ENCODE measurements at regions not wholly inside any gene's neighbourhood (a gene's known extent, or its start where the extent isn't known, plus 50 kb on each side); places are given as distances from the start of the nearest gene placed in this dataset.

DNA sequence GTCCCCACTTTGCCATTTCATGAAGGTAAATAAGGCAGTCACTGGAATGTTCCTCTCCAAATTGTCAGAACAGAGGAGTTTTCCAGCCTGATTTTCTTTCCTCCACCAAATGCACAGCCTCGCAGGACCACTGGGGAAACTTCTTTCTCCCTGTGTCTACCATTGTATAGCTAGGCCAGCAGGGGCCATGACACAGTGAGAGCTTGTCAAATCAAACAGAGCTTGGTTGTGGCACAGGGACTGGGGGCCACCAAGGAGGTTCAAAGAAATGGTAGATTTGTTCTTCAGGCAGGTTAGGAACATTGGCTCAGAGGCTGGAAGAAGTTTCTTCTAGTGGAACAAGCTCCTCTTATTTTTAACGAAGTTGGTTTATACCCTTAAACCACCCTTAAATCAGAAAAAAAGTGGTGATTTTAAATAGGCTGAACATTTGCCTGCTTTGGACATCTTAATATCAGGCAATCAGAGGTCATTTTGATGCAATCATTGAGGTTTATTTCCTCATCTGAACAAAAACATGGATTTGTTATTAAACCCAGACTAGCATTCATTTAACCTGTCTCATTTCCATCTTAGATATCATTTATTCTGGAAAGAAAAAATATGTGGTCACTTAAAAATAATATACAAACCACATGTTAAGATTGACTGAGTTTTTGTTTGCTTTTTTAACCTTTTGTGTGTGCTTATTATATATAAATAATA is 105.6 kb downstream of the GTPBP8 start:
- no peak for DNase-seq

DNA sequence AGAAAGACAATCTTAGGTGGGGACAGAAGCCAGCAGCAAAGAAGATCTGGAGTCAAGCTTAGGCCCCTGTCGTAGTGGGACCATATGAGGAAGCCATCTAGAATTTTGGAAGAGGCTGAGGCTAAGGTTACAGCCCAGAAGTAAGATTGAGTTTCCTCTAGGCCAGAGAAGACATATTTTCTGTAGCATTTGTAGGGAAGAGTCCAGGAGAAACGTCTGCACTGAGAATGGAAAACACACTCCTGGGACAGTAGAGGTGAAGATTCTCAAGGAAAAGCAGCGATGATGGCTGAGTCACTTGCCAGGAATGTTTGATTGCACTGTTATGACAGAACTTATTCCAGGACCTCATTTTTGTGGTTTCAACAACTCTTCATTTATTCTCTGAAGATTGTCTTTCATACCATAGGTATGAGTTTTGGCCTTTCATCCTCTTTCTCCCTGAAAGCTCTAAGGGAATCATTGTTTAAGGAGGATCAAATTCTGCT is 107.2 kb downstream of the GTPBP8 start:
- no peak for DNase-seq

DNA sequence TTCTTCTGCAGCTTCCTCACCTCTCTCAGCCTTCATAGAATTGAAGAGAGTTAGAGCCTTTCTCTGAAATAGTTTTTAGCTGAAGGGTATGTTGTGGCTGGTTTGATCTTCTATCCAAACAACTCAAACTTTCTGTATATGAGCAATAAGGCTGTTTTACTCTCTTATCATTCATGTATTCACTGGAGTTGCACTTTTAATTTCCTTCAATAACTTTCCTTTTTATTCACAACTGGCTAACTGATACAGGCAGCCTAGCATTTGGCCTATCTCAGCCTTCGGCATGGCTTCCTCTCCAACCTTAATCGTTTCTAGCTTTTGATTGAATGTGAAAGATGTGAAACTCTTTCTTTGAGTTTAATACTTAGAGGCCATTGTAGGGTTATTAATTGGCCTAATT is 109.3 kb downstream of the GTPBP8 start:
- DNase-seq = no peak

DNA sequence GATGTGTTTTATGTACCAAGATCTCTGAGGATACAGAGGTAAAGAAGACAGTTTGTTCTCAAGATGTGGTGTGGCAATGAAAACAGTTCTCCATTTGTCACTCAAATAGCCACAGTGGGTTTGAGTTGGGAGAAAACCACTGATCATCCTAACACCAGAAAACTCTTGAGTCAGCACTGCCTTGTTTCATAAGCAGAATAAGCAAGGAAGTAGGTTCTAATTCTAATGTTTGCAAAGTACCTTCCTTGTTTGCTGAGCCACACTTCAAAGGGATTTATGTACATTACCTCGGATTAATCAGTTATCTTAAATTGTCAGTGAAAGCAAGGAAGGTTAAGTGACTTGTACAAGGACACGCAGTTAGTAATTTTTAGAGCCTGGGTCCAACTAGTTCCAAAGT is 107.8 kb upstream of the BOC start:
- DNase-seq = no peak

DNA sequence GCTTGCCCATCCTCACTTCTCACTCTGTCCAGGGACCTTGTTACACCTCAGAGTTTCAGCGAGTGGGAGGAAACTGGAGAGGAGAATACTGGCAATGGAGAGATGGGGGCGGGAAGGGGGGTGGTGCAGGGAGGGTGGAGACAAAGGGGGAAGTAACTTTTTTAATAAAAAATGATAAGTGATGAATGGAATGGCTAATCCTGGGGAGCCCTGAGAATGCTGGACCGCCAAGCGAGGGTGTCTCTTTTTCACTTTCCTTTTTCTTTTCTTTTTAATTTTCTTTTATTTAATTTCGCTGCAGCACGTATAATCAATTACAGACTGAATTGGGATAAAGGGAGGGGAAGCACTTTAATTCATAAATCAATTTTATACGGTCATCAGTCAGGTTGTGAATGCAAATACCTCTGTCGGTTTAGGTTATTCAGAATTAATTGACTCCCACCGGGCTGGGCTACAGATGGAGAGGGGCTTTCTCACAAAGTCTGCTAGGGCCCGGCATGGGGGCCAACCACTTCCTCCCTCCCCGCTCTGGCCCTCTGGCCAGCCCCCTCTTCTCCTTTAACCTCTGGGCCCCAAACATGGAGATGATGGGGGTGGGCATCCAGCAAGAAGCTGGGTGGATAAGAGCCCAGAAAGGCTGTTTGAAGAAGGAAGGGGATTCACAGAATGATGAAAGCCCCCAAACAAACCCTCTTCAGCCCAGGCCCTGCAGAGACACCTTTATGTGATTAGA is 106.8 kb upstream of the BOC start:
- DNase-seq = no peak

DNA sequence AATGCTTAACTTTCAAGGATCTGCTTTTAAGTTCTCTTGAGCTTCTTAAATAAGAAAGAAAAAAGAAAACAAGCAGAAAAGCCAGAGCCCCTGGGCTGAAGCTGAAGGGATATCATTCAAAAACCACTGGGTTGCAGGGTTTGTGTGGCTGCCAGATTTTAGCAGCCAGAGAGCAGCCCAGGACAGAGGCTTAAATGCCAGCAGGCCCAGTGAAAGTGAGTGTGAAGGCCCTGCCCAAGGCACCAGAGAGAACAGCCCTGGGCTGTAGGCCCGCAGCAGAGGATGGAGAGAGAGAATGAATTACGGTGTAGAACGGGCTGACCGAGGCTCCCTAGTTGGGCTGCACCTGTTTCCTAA is 106.3 kb upstream of the BOC start:
- DNase-seq = no peak

DNA sequence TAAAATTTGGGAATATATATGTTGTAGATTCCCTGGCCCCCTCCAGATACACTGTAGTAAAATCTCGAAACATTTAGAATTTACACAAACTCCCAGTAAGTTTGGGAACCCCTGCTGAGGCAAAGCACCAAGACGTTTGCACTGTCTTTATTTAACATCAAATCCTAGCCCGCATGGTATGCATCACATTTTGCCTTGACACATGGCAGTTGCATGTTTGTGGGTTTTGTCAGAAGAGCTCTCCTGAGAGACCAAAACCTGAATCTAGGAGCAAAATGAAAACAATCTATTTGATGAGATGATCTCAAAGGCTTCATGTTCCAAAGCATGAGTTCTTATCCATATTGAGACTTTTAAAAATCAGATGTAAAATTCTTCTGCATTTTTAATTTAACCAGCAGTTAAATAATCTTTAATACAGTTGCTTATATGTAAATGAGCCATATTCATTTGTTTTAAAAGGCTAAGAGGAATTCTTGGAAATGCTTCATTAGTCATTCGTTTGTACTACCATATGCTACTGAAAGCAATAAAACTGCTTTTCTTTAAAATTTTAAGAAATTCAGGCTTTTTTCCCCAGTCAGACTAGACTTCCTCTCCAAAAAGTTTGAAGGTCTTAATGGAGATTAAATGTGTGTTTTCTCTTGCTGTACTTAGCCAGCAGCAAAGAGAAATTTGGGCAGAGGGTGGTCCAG is 105.2 kb upstream of the BOC start:
- no peak for DNase-seq

DNA sequence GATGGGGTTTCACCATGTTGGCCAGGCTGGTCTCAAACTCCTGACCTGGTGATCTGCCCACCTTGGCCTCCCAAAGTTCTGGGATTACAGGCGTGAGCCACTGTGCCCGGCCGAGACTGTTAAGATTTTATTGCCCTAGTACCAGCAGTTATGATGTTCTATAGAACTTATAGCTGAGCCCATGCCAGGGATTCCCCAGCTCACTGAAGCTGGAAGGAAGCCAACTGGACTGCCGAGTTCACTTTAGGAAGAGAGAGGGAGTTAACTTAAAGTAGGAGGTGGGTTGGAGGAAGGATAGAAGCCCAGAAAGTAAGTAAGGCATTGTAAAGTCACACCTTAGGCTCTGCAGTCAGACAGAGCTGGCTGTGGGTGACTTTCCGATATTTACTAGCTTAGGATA is 101.1 kb upstream of the BOC start:
- DNase-seq = no peak

DNA sequence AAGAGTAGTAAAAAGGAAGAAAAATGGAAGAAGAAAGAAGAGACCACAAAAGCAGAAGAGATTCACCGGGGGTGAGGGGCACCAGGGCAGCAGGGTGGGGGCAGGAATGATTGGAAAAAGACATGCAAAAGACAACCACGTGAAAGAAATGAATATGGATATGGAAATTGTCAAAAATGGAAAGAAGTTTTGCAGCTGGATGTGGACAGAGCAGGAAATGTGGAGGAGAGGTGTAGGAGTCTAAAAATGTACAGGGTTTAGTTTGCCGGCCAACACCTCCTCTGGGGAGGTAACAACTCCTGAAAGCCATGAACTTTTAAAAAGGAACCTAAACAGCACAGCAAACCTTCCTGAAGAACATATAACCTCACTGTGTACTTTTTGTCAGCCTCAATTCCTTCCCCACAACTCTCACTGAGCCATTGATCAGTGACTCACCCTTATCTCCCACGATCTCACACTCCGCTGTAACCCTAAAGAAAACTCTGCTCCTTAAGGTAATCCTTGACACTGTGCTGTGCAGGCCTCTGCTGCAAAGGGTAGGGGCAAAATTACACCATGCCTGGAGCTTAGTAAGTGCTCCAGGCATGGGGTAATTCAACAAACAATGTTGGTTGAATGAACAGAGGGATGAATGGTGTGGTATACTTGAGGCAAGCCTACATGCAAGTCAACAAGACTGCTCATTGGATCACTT is 100.2 kb upstream of the BOC start:
- DNase-seq = no peak

DNA sequence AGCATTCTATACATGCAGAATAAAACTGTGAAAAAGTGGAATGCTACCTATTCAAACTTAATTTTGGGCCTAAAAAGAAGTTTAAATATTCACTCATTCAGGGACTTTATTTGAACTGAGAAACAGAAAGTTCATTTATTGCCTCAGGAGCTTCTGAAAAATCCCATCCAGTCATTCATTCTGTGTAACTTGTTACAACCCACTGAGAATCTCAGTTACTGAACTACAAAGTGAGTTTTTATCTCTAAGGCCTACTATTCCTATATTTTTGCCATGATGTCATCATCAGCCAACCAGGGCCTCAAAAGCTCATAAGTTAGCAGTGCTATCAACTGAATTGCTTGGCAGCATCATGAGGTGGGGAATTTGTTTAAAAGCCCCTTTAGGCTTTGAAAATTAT is 98.0 kb upstream of the BOC start:
- no peak for DNase-seq

DNA sequence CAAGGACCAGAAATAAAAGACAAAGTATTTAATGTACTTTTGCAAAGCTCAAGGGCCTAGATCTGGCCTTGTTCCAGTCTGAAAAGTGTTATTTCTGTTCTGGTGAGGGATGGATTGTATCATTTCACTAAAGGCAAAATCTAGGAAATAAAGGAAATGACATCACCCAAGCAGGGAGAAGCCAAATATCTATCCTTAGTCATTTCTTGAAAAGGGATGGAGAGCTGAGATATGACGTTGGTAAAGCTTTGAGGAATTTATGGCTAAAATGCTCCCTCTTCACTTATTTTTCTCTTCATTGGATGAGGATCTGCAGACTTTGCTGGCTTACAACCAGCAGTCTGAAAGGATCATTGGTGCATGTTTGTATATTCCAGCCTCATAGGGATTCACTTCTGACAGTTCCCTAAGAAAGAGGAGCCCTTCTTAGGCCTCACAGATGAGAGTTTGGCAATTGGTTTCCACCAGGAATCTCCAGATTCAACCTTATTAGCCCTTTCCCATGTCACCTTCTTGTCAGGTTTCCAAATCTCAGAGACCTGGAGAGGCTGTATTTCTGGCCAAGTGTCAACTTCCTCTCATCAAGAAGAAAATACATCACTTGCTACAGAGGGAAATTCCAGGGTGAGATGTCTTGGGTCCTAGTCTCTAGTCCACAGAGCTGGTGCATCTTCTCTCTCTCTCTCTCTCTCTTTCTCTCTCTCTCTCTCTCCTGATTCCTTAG is 93.7 kb upstream of the BOC start:
- no peak for DNase-seq

DNA sequence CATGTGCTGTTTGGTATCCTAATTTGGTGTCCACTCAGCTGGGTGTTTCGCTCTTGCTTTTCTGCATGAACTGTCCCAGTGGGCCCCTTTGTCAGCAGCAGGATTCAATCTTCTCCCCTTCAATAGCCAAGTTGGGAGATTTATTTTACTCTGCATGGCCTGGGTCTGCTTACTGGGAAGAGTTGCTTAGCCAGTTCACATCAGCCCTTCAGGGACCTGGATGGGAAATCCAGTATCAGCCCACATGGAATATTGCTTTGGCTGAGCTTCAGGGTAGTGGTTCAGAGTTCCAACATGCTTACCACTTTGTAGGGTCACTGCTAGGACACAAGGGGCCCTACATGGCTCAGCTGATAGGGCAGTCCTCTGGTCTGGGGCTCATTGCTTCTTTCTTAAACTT is 93.0 kb upstream of the BOC start:
- DNase-seq = no peak

DNA sequence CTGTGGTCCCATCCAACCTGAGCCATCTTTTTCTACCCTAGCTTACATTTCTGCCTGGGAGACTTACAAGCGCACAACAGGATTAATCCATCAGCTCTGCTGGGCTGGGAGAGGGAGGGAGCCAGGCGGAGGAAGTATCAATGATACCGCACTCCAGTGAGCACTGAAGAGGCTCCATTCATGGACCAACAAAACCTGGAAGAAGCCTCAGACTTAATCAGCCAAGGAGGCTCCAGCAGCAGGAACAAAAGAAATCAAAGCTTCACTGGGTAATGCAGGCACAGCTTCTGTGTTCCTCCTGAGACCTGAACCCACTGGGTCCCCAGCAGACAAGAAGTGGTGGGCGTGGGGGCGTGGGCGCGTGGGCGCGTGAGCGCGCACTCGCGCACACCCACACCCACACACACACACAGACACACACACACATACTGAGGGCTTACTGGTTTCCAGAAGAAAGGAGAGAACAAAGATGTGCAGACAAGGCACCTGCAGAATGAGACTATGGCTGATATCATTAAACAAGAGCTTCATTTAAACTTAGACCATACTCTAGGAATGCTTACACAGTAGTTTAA is 87.0 kb upstream of the BOC start:
- no peak for DNase-seq

DNA sequence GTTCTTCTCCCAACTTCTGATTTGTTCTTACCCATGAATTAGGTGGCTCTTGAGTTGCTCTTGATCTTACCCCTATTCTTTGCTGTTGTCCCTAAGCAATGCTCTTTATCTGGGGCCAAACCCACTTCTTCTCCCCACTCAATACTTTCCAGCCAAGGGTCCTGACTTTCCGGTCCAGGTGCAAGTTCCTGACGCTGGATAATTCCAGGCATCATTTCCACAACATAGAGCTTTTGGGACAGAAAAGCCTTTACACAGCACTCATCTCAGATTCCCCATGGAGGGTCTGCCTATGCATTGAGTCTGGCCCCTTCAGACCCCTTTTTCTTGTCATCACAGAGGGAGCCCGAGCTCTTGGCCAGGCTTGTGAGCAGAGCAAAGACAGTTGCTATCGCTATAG is 85.4 kb upstream of the BOC start:
- no peak for DNase-seq

DNA sequence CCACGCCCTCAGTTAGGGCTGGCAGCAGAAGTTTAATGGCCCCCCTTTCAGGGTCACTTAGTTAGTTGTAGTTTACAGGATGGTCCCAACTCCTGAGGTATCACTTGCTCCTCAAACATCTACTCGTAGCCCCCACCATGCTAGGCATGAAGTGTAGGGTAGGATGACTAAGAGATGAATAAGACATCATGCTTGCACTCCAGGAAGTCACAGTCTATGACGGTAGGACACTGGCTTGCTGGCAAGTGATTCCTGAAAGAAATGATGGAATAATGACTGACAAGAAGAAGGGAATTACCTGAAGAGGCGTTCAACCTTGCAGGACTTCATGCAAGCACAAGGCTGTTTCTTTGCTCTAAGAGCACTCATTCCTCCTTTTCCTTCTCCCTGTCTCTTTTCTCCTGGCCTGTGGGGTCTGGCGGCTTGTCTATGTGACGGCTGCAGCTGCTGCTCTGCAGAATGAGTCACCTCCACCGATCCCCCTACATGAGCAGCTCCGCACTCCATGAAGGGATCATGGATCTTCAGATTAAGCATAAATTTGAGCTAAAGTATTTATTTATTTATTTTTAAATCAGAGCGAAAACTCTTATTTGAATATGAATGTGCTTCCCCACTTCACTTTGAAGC is 82.9 kb upstream of the BOC start:
- DNase-seq = no peak

DNA sequence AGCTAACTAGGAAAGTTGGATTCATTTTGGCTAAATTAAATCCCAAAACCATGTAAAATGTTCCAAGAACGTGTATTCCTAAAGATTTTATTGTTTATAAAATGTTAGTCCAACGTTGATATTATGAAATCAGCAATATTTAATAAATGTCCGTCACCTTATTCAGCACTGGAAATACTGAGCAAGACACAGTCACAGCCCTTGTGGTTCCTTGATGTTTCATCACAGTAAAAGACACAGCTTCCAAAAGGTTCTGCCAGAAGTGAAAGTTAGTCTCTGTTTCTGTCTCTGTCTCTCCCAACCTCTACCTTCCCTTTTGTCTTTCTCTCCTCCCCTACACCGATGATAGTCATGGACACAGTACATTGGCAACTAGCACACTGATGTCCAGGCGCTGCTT is 82.2 kb upstream of the BOC start:
- DNase-seq = no peak

DNA sequence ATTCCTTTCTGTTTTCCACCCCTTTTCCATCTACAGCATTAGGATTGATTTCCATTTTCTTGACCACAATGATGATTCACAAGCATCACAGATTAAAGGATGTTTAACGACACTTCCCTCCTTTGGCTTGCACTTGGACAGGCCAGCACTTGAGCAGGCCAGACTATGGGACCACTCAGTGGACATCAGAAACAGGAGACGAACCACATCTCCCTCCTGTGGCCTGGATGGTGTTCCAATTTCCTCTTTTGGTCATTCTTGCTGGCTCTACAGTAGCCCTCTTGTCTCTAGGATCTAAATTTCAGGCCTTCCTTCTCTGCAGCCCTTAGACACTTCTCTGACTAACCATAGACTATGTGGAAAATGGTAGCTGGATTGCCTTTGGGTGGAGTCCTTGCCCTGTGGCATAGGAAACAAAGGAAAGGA is 78.8 kb upstream of the BOC start:
- no peak for DNase-seq

DNA sequence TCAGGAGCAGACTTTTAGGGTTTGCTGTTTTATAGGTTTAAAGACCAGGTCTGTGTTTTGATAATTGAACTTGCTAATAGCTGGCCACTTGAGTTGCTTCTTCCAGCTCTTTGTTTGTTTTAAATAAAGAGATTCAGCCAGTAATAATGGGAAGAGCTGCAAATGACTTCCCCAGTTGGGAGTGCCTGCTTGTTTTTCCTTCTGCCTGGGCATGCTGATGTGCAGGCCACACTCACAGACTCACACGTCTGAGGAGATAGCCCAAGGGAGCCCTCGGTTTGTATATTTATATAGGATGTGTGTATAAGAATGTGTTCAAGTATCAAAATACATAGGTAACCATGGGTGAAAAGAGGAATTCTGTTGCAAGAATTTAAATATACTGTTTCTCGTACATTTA is 78.2 kb upstream of the BOC start:
- no peak for DNase-seq

DNA sequence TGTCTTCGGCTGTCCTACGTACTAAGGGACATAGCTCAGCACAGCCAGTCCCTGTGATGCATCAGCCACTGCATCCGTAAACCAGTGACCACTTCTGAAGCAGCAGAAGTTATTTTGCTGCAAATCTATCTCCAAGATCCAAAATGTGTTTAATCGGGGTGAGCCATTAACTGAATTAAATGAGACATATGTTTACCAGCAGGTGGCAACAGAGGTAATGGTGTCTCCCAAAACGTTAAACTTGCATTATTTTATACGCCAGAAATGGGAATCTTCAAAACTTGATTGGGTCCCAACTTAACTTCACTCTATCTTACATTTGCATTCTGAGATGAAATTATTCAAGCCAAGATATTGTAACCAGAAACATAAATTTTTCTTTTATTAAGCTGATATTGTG is 75.3 kb upstream of the BOC start:
- no peak for DNase-seq

DNA sequence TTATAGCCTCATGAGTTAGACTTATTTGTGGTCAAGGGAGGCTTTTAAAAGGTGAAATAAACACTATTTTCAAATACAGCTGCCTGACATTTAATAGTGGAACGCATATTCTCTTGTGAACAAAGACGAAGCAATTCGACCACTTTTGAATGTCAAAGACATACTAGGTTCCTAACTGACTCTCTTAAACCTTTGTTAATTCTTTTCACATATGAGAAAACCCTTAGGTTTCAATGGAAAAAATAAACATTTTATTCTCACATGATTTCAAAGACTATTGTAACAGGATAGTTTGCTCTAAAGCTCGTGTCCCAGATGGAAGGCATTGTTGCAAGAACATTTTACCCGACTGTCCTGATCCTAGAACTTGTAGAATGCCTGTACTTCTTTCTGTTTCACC is 74.8 kb upstream of the BOC start:
- DNase-seq = no peak

DNA sequence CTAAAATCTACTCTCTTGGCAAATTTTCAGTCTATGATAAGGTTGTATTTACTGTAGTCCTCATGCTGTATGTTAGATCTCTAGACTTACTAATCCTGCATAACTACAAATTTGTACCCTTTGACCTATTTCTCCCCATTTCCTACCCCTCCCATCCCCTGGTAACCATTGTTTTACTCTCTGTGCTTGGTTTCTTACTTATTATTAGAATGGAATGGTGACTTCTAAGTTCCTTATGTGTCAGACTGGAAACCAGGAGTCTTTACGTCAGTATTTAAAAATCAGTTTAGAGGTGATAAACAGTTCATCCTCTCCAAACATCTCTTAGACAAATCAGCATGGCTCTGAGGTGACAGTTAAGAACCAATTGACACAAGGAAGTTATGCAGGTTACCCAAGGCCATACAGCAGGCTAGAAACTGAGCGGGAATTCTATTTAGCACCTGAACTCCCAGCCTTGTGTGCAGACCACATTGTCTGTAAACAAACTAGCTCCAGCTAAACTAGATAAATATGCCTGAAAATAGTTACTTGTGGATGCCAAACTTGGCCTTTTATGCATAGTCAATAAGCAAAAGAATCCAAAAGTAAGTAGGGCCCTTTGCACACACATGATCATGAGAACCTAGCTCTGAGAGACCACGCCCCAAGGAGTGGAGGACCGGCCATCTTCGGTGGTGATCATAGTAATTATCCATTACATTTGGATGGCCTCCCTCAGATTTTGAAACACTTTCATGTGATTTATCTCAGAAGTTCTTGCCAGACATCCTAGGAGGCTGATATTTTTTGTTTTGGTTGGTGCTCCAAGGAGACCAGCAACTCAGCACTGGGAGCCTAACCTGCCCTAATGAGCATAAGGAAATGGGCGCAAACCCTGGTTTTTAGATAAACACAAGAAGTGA is 72.3 kb upstream of the BOC start:
- no peak for DNase-seq

Data from cerebellar nuclear complex (tissue), 1 donor.